ENCODE measurements at regions not wholly inside any gene's neighbourhood (a gene's known extent, or its start where the extent isn't known, plus 50 kb on each side); places are given as distances from the start of the nearest gene placed in this dataset.

DNA sequence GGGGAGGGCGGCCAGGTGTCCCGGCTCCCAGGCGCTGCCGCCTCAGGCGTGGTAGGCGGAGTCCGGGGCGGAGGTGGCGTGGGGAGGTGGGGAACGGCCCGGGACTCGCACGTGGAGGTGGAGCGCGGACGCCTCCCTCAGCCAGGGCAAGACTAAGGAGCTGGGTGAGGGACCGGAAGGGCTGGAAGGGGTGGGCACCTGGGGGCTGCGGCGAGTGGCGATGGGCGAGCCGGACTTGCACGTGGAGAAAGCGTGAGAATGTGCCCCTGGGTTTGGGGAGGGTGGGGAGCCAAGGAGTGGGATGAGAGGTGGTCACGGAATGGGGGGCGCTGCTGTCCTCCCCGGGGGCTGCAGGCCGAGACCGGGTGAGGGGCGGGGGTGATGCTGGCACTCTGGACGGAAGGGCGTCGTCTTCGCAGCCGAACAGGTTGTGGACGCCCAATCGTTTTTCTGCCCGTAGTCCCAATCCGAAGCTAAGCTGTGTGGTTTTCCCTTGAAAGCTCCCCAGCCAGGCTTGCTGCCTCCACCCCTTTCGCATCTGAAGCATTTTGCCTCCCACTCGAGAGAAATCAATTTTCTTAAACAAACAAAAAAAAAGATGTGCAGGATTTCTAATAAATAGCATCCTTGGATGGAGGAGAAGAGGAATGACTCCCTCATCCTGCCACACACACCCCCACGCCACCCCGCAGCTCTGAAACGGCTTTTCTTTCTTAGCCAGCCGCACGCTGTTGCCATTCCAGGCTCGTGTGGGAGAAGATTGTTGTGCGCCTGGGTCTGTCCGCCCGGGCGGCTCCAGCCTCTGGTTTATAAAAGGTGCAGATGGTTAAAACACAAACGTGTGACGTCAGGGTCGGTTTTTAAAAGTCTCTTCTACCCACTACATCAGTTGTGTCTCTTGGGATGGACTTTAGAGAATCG lies 62.5 kb upstream of the ANKRD28 start:
- TF ChIP-seq, protein P1, sequence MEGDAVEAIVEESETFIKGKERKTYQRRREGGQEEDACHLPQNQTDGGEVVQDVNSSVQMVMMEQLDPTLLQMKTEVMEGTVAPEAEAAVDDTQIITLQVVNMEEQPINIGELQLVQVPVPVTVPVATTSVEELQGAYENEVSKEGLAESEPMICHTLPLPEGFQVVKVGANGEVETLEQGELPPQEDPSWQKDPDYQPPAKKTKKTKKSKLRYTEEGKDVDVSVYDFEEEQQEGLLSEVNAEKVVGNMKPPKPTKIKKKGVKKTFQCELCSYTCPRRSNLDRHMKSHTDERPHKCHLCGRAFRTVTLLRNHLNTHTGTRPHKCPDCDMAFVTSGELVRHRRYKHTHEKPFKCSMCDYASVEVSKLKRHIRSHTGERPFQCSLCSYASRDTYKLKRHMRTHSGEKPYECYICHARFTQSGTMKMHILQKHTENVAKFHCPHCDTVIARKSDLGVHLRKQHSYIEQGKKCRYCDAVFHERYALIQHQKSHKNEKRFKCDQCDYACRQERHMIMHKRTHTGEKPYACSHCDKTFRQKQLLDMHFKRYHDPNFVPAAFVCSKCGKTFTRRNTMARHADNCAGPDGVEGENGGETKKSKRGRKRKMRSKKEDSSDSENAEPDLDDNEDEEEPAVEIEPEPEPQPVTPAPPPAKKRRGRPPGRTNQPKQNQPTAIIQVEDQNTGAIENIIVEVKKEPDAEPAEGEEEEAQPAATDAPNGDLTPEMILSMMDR (IDR thresholded peaks at IDR 0.05) = no peak
- no peak for TF ChIP-seq POLR2A (IDR thresholded peaks at IDR 0.05)
